Adrenal gland (tissue), 9 donors: ENCODE measurements at regions not wholly inside any gene's neighbourhood (a gene's known extent, or its start where the extent isn't known, plus 50 kb on each side); places are given as distances from the start of the nearest gene placed in this dataset.

Source experiments
- DNase-seq, 7 donors: peaks; one replicate each; pipeline ENCODE4 v3.0.0-alpha.2; 2019 to 2020
- H3K27ac ChIP-seq, 5 donors: fragments of 200-600 bp; sonication (generic) in 4 of 5; 1 replicate in 3 of 5; 2 replicates in 2 of 5; pipeline versions ENCODE4 v1.5.1 to v1.8.0; 2016 to 2020; ENCODE audit warnings: mild to moderate bottlenecking in 1 of 5
- H3K27me3 ChIP-seq: fragments of 200-600 bp; 2 replicates; pipeline ENCODE4 v1.8.0; 2021
- H3K36me3 ChIP-seq, 2 donors: fragments of 200-600 bp; replicated peaks in 1 of 2; 1 replicate in 1 of 2; 2 replicates in 1 of 2; pipeline versions ENCODE4 v1.5.1 to v1.8.0; 2018 to 2022
- H3K4me1 ChIP-seq, 2 donors: fragments of 200-600 bp; replicated peaks in 1 of 2; 1 replicate in 1 of 2; 2 replicates in 1 of 2; pipeline versions ENCODE4 v1.5.1 to v1.8.0; 2018 to 2021
- H3K4me3 ChIP-seq, 4 donors: fragments of 200-600 bp; sonication (generic) in 3 of 4; one replicate each; pipeline ENCODE4 v1.5.1; 2016 to 2018
- H3K9me3 ChIP-seq, 3 donors: fragments of 200-600 bp; sonication (generic) in 1 of 3; replicated peaks in 1 of 3; 1 replicate in 2 of 3; 2 replicates in 1 of 3; pipeline versions ENCODE4 v1.5.1 to v1.8.0; 2016 to 2021
- POLR2A ChIP-seq, 2 donors: fragments of 450-650 bp; IDR thresholded peaks; one replicate each; pipeline ENCODE4 v1.6.1; 2017; ENCODE audit warnings: antibody characterized with exemption in 2 of 2, mild to moderate bottlenecking in 2 of 2, moderate library complexity in 1 of 2
- WGBS, 4 donors: extraction: QIAGEN DNeasy Blood & Tissue Kit in 2 of 4; methylation state at CpG; one replicate each; pipeline versions ENCODE4 v1.1.5 to v1.1.7; 2013 to 2017; 5-methylcytosine and 5-hydroxymethylcytosine counted together
- intact Hi-C, 2 donors: fragments of 100-400 bp; cut with DNase I; formaldehyde crosslinking; loops; one replicate each; pipeline versions ENCODE4 v1.14.1 to v1.15.0; 2022 to 2023
- TF ChIP-seq, protein P1 (sequence below), 6 experiments: fragments of 450-650 bp in 4 of 6; fragments of 200-600 bp in 2 of 6; sonication (generic) in 1 of 6; IDR thresholded peaks; 1 replicate in 5 of 6; 2 replicates in 1 of 6; pipeline versions ENCODE4 v1.5.1 to v1.8.0; 2016 to 2021; ENCODE audit warnings: antibody characterized with exemption in 6 of 6, mild to moderate bottlenecking in 2 of 6, moderate library complexity in 1 of 6
- donor health status: healthy with polysubstance abuse.
- donor health status: Bipolar disorder and iron deficiency.
- donor health status: DM: yes; HTN: yes; CAD: no.
- donor health status: DM: no; HTN: no; CAD: no.
- donor health status: DM: no; HTN: no; CAD: no.

GRCh38 chr4:3713346-3713745 lies 52.8 kb upstream of the ADRA2C start:
- DNase-seq: no peak
- Histone ChIP-seq H3K9me3 (no peaks in the 10 kb centered on the region), H3K27ac (no peak overlapping the region), H3K4me3 (no peak overlapping the region), H3K36me3 (no peaks in the 10 kb centered on the region), H3K4me1 (no peaks in the 10 kb centered on the region), H3K27me3 (no peaks in the 10 kb centered on the region)
- WGBS, 4 donors: 78 to 95% (median 83%) methylated on average over 6 to 7 of the region's 7 CpGs
- intact Hi-C loops: no loop called here
- TF ChIP-seq, protein P1, sequence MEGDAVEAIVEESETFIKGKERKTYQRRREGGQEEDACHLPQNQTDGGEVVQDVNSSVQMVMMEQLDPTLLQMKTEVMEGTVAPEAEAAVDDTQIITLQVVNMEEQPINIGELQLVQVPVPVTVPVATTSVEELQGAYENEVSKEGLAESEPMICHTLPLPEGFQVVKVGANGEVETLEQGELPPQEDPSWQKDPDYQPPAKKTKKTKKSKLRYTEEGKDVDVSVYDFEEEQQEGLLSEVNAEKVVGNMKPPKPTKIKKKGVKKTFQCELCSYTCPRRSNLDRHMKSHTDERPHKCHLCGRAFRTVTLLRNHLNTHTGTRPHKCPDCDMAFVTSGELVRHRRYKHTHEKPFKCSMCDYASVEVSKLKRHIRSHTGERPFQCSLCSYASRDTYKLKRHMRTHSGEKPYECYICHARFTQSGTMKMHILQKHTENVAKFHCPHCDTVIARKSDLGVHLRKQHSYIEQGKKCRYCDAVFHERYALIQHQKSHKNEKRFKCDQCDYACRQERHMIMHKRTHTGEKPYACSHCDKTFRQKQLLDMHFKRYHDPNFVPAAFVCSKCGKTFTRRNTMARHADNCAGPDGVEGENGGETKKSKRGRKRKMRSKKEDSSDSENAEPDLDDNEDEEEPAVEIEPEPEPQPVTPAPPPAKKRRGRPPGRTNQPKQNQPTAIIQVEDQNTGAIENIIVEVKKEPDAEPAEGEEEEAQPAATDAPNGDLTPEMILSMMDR (IDR thresholded peaks at IDR 0.05): no peak
- no peak for TF ChIP-seq POLR2A (IDR thresholded peaks at IDR 0.05)

DNA sequence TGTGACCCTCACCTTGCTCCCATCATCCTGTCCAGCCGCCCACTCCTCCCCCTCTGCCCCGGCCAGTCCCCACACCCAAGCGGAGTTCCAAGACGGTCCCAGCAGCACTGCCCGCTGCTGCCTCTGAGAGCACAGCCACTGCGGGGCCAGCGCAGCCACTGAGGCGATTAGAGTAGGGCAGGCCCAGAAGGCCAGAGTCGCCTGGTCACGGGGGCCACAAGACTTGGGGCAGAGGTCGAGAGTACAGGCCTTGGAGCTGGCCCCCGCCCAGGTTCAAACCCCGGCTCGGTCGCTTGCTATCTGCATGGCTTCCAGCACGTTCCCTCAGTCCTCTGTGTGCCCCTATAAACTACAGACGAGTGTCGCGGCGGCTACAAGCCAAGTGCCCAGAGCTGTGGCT lies 53.2 kb upstream of the ADRA2C start:
- Histone ChIP-seq H3K4me3 (no peak overlapping the region), H3K4me1 (no peaks in the 10 kb centered on the region), H3K9me3 (no peaks in the 10 kb centered on the region), H3K27me3 (no peaks in the 10 kb centered on the region), H3K36me3 (no peaks in the 10 kb centered on the region), H3K27ac (no peak overlapping the region)
- 83 to 88% (median 87%) methylated on average over 5 to 20 of the region's 20 CpGs for WGBS, 4 donors
- no peak for TF ChIP-seq POLR2A (IDR thresholded peaks at IDR 0.05)
- TF ChIP-seq, protein P1 (IDR thresholded peaks at IDR 0.05): no peak
- intact Hi-C loops: no loop called here
- no peak for DNase-seq

- Histone ChIP-seq H3K9me3 (no peaks in the 10 kb centered on the region), H3K27ac (no peak overlapping the region), H3K4me3 (no peak overlapping the region), H3K27me3 (no peaks in the 10 kb centered on the region), H3K36me3 (no peaks in the 10 kb centered on the region), H3K4me1 (no peaks in the 10 kb centered on the region)
- WGBS, 4 donors: 74 to 82% (median 78%) methylated on average over 10 to 12 of the region's 12 CpGs
- TF ChIP-seq, protein P1 (IDR thresholded peaks at IDR 0.05): no peak
- no peak for TF ChIP-seq POLR2A (IDR thresholded peaks at IDR 0.05)
- DNase-seq: no peak
- intact Hi-C loops: no loop called here
These were observed 53.9 kb upstream of the ADRA2C start for GRCh38 chr4:3712112-3712805.

GRCh38 chr4:3711183-3712111 lies 54.7 kb upstream of the ADRA2C start:
- Histone ChIP-seq H3K36me3 (no peaks in the 10 kb centered on the region), H3K4me1 (no peaks in the 10 kb centered on the region), H3K9me3 (no peaks in the 10 kb centered on the region), H3K27me3 (no peaks in the 10 kb centered on the region), H3K4me3 (no peak overlapping the region), H3K27ac (peak overlapping the region in 1 of 5 donors; percentile 65)
- DNase-seq: no peak
- 72 to 80% (median 77%) methylated on average over 29 to 35 of the region's 35 CpGs for WGBS, 4 donors
- TF ChIP-seq, protein P1 (IDR thresholded peaks at IDR 0.05): no peak
- TF ChIP-seq POLR2A (IDR thresholded peaks at IDR 0.05): no peak
- intact Hi-C loops: no loop called here
